Heart right ventricle (tissue), 16 donors: ENCODE measurements at regions not wholly inside any gene's neighbourhood (a gene's known extent, or its start where the extent isn't known, plus 50 kb on each side); places are given as distances from the start of the nearest gene placed in this dataset.
A peak's percentile ranks its signal among the peaks of the same experiment; 100 is the strongest.

Source experiments
- ATAC-seq, 8 donors: fragments of 200-7000 bp; cut with Tn5 transposase; one replicate each; pipeline ENCODE4 v1.9.1; 2020; ENCODE audit warnings: mild to moderate bottlenecking in 8 of 8, moderate library complexity in 8 of 8, moderate number of reproducible peaks in 1 of 8
- DNase-seq, 2 donors: peaks; one replicate each; pipeline ENCODE4 v3.0.0-alpha.2; 2020
- H3K27ac ChIP-seq, 10 donors: fragments of 200-600 bp; sonication (generic) in 2 of 10; one replicate each; pipeline versions ENCODE4 v1.5.0 to v1.8.0; 2020 to 2022; ENCODE audit warnings: mild to moderate bottlenecking in 3 of 10
- H3K27me3 ChIP-seq, 7 donors: fragments of 200-600 bp; one replicate each; pipeline ENCODE4 v1.8.0; 2021 to 2022; ENCODE audit warnings: mild to moderate bottlenecking in 2 of 7
- H3K36me3 ChIP-seq, 9 donors: fragments of 200-600 bp; sonication (generic) in 1 of 9; one replicate each; pipeline versions ENCODE4 v1.5.0 to v1.8.0; 2020 to 2022; ENCODE audit warnings: mild to moderate bottlenecking in 2 of 9
- H3K4me1 ChIP-seq, 9 donors: fragments of 200-600 bp; sonication (generic) in 1 of 9; one replicate each; pipeline versions ENCODE4 v1.5.0 to v1.8.0; 2020 to 2022; ENCODE audit warnings: mild to moderate bottlenecking in 4 of 9
- H3K4me3 ChIP-seq, 10 donors: fragments of 200-600 bp; sonication (generic) in 2 of 10; one replicate each; pipeline versions ENCODE4 v1.5.0 to v1.8.0; 2020 to 2022; ENCODE audit warnings: mild to moderate bottlenecking in 7 of 10, moderate library complexity in 2 of 10
- H3K9me3 ChIP-seq, 11 donors: fragments of 200-600 bp in 10 of 11; sonication (generic) in 2 of 11; one replicate each; pipeline versions ENCODE4 v1.5.0 to v1.8.0; 2013 to 2022; ENCODE audit warnings: mild to moderate bottlenecking in 2 of 11, control low read depth in 1 of 11, moderate library complexity in 1 of 11
- WGBS, 2 donors: extraction: QIAGEN DNeasy Blood & Tissue Kit; methylation state at CpG; one replicate each; pipeline ENCODE4 v1.1.7; 2013; ENCODE audit warnings: inconsistent platforms in 1 of 2; 5-methylcytosine and 5-hydroxymethylcytosine counted together
- intact Hi-C, 10 donors: fragments of 100-400 bp; cut with DNase I; formaldehyde crosslinking; loops; one replicate each; pipeline versions ENCODE4 v1.11.1 to v1.14.2; 2022
- TF ChIP-seq, protein P1 (sequence below), 9 donors: fragments of 200-600 bp; sonication (generic) in 2 of 9; IDR thresholded peaks; one replicate each; pipeline versions ENCODE4 v1.5.0 to v1.8.0; 2021 to 2022; ENCODE audit warnings: antibody characterized with exemption in 9 of 9, mild to moderate bottlenecking in 5 of 9, moderate library complexity in 1 of 9
- donor health status: Arrhythmogenic right ventricular cardiomyopathy.
- donor health status: ischemic (EF 13 %, LVEDD 7.1; RV severe dilation, severe dysfunction).
- donor health status: healthy with polysubstance abuse.
- donor health status: DM: no; HTN: yes; CAD: no.
- donor health status: DM: no; HTN: no; CAD: no.
- donor health status: ischemic (EF 25% LVEDD 6.9; RV normal size, moderate dysfunction).
- donor health status: ischemic (EF 25% LVEDD 5.7; RV mildly dilated, moderate dysfunction).
- donor health status: healthy.
- donor health status: DM: yes; HTN: yes; CAD: no.
- donor health status: Ischemic cardiomyopathy.
- donor health status: ischemic (EF 35%, LVEDD 5.7; RV mildly dilated, moderate dysfunction).
- donor health status: nonischemic (EF 11% LVEDD 7.7; RV severe dilation, severe dysfunction).
- donor health status: DM: yes; HTN: yes; CAD: no.
- donor health status: PGD.
- donor health status: ischemic (EF 29% LVEDD 5.4; RV normal size, mild dysfunction).
- donor health status: nonischemic (EF 23%, LVEDD 6.1; RV moderate dilation, normal function).

DNA sequence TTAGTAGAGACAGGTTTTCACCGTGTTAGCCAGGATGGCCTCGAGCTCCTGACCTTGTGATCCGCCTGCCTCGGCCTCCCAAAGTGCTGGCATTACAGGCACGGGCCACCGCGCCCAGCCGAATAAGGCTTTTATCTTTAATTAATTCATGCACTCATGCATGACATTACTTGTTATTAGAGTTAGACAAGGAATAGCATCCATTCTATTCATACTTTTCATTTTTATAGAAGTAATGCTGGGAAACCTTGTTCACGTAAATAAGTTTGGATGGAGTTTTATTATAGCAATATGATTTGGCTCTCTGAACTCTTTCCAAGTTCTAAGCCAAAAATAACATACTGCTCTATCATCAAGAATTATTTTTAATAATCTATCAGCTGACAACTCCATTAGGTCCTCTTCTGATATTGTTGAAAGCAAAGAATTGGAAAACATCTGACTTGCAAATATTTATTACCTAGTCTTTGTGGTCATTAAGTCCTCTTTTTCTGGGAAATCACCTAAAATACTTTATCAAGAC, 168.8 kb upstream of the CCND2 start:
- Histone ChIP-seq H3K36me3 (no peaks in the 10 kb centered on the region), H3K27me3 (peaks cover 0 to under 1% (median 0%) of the 10 kb centered on the region in 7 donors), H3K9me3 (no peaks in the 10 kb centered on the region), H3K4me3 (no peak overlapping the region), H3K4me1 (peaks cover 0 to 13% (median 0%) of the 10 kb centered on the region in 9 donors), H3K27ac (peak overlapping the region in 5 of 10 donors; percentile 2 to 53 (median 27))
- ATAC-seq (peak in 6 of 8 donors; percentile 63 to 83 (median 74)), DNase-seq (no peak)
- intact Hi-C loops: loop anchor here in 5 of 10 donors (5.0 kb wide), 2 partner anchors 168 to 173 kb away; partner anchors contain the start of gene CCND2 (in 1 of the 5)
- WGBS, 2 donors: 40 to 59% methylated on average over 9 of the region's 9 CpGs
- TF ChIP-seq, protein P1, sequence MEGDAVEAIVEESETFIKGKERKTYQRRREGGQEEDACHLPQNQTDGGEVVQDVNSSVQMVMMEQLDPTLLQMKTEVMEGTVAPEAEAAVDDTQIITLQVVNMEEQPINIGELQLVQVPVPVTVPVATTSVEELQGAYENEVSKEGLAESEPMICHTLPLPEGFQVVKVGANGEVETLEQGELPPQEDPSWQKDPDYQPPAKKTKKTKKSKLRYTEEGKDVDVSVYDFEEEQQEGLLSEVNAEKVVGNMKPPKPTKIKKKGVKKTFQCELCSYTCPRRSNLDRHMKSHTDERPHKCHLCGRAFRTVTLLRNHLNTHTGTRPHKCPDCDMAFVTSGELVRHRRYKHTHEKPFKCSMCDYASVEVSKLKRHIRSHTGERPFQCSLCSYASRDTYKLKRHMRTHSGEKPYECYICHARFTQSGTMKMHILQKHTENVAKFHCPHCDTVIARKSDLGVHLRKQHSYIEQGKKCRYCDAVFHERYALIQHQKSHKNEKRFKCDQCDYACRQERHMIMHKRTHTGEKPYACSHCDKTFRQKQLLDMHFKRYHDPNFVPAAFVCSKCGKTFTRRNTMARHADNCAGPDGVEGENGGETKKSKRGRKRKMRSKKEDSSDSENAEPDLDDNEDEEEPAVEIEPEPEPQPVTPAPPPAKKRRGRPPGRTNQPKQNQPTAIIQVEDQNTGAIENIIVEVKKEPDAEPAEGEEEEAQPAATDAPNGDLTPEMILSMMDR (IDR thresholded peaks at IDR 0.05): no peak

DNA sequence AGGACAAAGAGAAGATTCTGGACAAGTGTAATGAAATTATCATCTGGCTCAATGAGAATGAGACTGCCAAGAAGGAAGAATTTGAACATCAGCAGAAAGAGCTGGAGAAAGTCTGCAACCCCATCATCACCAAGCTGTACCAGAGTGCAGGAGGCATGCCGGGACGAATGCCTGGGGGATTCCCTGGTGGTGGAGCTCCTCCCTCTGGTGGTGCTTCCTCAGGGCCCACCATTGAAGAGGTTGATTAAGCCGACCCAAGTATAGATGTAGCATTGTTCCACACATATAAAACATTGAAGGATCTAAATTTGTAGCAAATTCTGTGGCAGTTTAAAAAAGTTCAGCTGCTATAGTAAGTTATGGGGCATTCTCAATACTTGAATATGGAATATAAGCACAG, 174.3 kb upstream of the CCND2 start:
- peaks cover 0 to 3% (median 0%) of the 10 kb centered on the region in 7 donors for H3K27me3 ChIP-seq
- no peak overlapping the region for H3K4me3 ChIP-seq
- H3K9me3 ChIP-seq: no peaks in the 10 kb centered on the region
- TF ChIP-seq, protein P1 (IDR thresholded peaks at IDR 0.05): no peak
- no peak overlapping the region for H3K27ac ChIP-seq
- no peaks in the 10 kb centered on the region for H3K4me1 ChIP-seq
- DNase-seq: no peak
- no peak for ATAC-seq
- intact Hi-C loops: no loop called here
- H3K36me3 ChIP-seq: no peaks in the 10 kb centered on the region
- 25 to 32% methylated on average over 3 of the region's 3 CpGs for WGBS, 2 donors

DNA sequence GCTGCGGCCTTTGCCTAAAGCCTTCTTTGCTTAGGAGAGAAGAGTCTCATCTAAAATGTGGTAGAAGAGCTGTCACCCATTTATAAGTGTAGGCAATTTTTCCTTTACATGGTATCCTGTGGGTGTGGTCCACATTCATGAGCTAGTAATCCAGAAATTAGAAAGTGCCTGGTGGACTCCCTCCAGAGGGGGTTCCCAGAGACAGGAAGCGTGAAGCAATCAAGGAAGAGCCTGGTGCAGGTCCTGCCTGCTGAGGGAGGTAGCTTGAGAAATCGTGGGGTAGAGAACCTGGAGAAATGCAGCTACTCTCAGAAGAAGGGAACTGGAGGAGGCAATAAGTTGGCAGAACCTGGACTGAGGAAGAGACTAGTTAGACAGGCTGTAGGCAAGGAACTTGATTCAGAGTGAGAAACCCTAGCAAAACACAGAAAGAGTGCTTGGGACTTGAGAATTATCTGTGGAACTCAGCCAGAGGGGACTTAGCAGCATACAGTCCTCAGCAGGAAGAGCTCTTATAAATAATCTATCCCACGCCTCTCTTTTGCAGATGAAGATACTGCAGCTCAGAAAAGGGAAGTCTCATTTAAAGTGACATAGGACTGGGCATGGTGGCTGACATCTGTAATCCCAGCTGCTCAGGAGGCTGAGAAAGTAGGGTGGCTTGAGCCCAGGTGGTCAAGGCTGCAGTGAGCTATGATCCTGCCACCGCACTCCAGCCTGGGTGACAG, 182.4 kb upstream of the CCND2 start:
- 63% methylated on average over 5 of the region's 5 CpGs for WGBS, 2 donors
- Histone ChIP-seq H3K9me3 (no peaks in the 10 kb centered on the region), H3K4me1 (peaks cover 0 to 9% (median 0%) of the 10 kb centered on the region in 9 donors), H3K27ac (no peak overlapping the region), H3K4me3 (no peak overlapping the region), H3K27me3 (peaks cover 0 to 17% (median 11%) of the 10 kb centered on the region in 7 donors), H3K36me3 (no peaks in the 10 kb centered on the region)
- DNase-seq (no peak), ATAC-seq (no peak)
- intact Hi-C loops: no loop called here
- TF ChIP-seq, protein P1 (IDR thresholded peaks at IDR 0.05): no peak

DNA sequence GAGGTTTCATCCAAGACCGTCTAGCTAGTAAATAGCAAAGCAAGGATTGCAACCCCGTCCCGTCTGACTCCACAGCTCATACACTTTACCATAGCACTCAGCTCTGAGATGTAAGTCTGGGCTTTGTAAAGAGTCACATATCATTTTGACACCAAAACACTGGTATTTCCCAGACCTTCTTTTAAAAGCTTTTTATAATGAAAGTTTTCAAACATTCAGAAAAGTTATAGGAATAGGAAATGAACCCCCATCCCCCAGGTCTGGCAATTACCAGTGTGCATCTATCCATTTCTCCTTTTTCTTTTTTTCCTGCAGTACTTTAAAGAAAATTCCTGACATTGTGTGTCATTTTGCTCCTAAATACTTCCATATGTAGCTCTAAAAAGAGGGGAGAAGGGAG, 183.6 kb upstream of the CCND2 start:
- Histone ChIP-seq H3K9me3 (no peaks in the 10 kb centered on the region), H3K4me1 (peaks cover 0 to 9% (median 0%) of the 10 kb centered on the region in 9 donors), H3K27ac (peak overlapping the region in 1 of 10 donors; percentile 47), H3K4me3 (no peak overlapping the region), H3K27me3 (peaks cover 0 to 17% (median 11%) of the 10 kb centered on the region in 7 donors), H3K36me3 (no peaks in the 10 kb centered on the region)
- DNase-seq (no peak), ATAC-seq (no peak)
- TF ChIP-seq, protein P1 (IDR thresholded peaks at IDR 0.05): no peak
- intact Hi-C loops: no loop called here
- 85 to 92% methylated on average over 3 of the region's 3 CpGs for WGBS, 2 donors
